Eye (tissue), 1 donor: ENCODE measurements at regions not wholly inside any gene's neighbourhood (a gene's known extent, or its start where the extent isn't known, plus 50 kb on each side); places are given as distances from the start of the nearest gene placed in this dataset.

Experiments
- DNase-seq: peaks from one replicate; pipeline ENCODE4 v3.0.0-alpha.2; 2015

GRCh38 chr11:116598036-116598435, 174.8 kb downstream of the BUD13 start:
- DNase-seq = no peak

- no peak for DNase-seq
These were observed 176.2 kb downstream of the BUD13 start for GRCh38 chr11:116596346-116597260.

GRCh38 chr11:116595305-116595880, 177.4 kb downstream of the BUD13 start:
- no peak for DNase-seq

GRCh38 chr11:116590844-116591570, 181.8 kb downstream of the BUD13 start:
- no peak for DNase-seq

GRCh38 chr11:116589402-116589801, 183.4 kb downstream of the BUD13 start:
- no peak for DNase-seq

GRCh38 chr11:116586392-116586791, 186.4 kb downstream of the BUD13 start:
- DNase-seq = no peak

GRCh38 chr11:116582571-116582970, 190.2 kb downstream of the BUD13 start:
- no peak for DNase-seq

GRCh38 chr11:116581349-116581748, 191.4 kb downstream of the BUD13 start:
- DNase-seq = no peak

GRCh38 chr11:116580799-116581198, 192.0 kb downstream of the BUD13 start:
- DNase-seq = peak; percentile 67

- DNase-seq = peak; percentile 74
These were observed 192.7 kb downstream of the BUD13 start for GRCh38 chr11:116579857-116580727.

- peak; percentile 56 for DNase-seq
These were observed 193.6 kb downstream of the BUD13 start for GRCh38 chr11:116579031-116579653.

- DNase-seq = no peak
These were observed 194.8 kb downstream of the BUD13 start for GRCh38 chr11:116577956-116578355.

- no peak for DNase-seq
These were observed 195.5 kb downstream of the BUD13 start for GRCh38 chr11:116577273-116577672.

GRCh38 chr11:116576526-116576925, 196.3 kb downstream of the BUD13 start:
- no peak for DNase-seq

- no peak for DNase-seq
These were observed 205.0 kb downstream of the BUD13 start for GRCh38 chr11:116567721-116568242.

GRCh38 chr11:116563712-116564047, 209.1 kb downstream of the BUD13 start:
- DNase-seq = no peak

- peak; percentile 66 for DNase-seq
These were observed 209.6 kb downstream of the BUD13 start for GRCh38 chr11:116563028-116563711.

- DNase-seq = peak; percentile 6
These were observed 212.2 kb downstream of the BUD13 start for GRCh38 chr11:116560589-116560988.

GRCh38 chr11:116558504-116559211, 214.1 kb downstream of the BUD13 start:
- DNase-seq = no peak

- no peak for DNase-seq
These were observed 215.5 kb downstream of the BUD13 start for GRCh38 chr11:116557282-116557681.

- no peak for DNase-seq
These were observed 216.3 kb downstream of the BUD13 start for GRCh38 chr11:116556483-116556882.
